ENCODE measurements at regions not wholly inside any gene's neighbourhood (a gene's known extent, or its start where the extent isn't known, plus 50 kb on each side); places are given as distances from the start of the nearest gene placed in this dataset.
"Not testable (repeated sequence)": the region's sequence is repeated elsewhere in the genome, so short reads cannot be mapped to it uniquely, and the experiment has no call there.

DNA sequence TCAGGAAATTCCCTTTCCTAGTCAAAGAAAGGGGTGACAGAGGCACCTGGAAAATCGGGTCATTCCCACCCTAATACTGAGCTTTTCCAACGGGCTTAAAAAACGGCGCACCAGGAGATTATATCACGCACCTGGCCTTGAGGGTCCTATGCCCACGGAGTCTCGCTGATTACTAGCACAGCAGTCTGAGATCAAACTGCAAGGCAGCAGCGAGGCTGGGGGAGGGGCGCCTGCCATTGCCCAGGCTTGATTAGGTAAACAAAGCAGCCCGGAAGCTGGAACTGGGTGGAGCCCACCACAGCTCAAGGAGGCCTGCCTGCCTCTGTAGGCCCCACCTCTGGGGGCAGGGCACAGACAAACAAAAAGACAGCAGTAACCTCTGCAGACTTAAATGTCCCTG, 107.5 kb upstream of the VWC2 start:
- not testable (repeated sequence) for H3K27ac ChIP-seq (ENCODE audit: low read depth, low read length); H3K27me3 ChIP-seq (ENCODE audit: control insufficient read depth in 5 of 5, insufficient read depth in 4 of 5, low read length in 5 of 5); H3K4me1 ChIP-seq (ENCODE audit: control insufficient read depth in 5 of 5, insufficient read depth in 5 of 5, low read length in 5 of 5); H3K4me3 ChIP-seq (ENCODE audit: low read depth in 1 of 5, low read length in 5 of 5); H3K9me3 ChIP-seq (ENCODE audit: control insufficient read depth in 5 of 5, low read length in 5 of 5); H3K36me3 ChIP-seq (ENCODE audit: control insufficient read depth in 5 of 5, insufficient read depth in 5 of 5, low read length in 5 of 5); H3K9ac ChIP-seq (ENCODE audit: low read length in 5 of 5)

DNA sequence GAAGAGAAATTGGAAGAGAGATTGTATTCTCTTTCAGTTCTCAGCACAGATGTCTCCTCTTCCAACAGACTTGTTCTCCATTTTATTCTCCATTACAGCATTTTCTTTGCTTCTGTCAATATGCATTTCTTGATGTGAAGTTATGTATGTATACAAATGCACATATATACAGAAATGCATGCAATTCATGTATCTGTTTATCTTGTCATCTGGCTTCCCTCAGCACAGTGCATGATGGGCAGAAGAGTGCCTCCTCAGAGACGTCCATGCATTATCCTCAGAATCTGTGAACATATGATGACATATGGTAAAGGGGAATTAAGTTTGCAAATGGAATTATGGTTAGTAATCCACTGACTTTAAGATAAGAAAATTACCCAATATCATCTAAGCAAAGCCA, 106.7 kb upstream of the VWC2 start:
- H3K9me3 ChIP-seq (ENCODE audit: control insufficient read depth in 5 of 5, low read length in 5 of 5), result peaks cover 0 to 3% (median 0%) of the 10 kb centered on the region in 5 donors
- no peak overlapping the region for H3K9ac ChIP-seq (ENCODE audit: low read length in 5 of 5)
- no peak overlapping the region for H3K4me3 ChIP-seq (ENCODE audit: low read depth in 1 of 5, low read length in 5 of 5)
- no peaks in the 10 kb centered on the region for H3K36me3 ChIP-seq (ENCODE audit: control insufficient read depth in 5 of 5, insufficient read depth in 5 of 5, low read length in 5 of 5)
- H3K27ac ChIP-seq (ENCODE audit: low read depth, low read length), result no peak overlapping the region
- H3K4me1 ChIP-seq (ENCODE audit: control insufficient read depth in 5 of 5, insufficient read depth in 5 of 5, low read length in 5 of 5), result no peaks in the 10 kb centered on the region
- H3K27me3 ChIP-seq (ENCODE audit: control insufficient read depth in 5 of 5, insufficient read depth in 4 of 5, low read length in 5 of 5), result peaks cover 0 to 3% (median 0%) of the 10 kb centered on the region in 5 donors

DNA sequence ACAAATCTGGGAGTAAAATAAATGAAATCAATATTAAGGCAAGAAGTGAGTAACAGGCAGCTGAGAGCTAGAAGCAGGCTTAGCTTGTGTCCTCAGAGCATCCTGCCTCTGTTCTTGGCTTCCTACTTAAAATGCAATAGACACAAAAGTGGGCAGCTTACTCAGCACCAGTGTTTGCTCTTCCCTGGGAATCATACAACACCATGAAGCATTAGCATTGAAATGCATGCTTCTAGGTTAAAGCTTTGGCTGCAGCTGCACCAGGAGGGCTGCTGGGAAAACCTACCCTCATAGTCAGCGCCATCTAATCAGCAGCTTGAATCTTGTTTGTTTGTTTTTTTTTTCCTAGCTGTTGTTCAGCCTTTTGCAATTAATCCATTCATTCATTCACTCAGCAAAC, 104.2 kb upstream of the VWC2 start:
- Histone ChIP-seq H3K27ac (ENCODE audit: low read depth, low read length) (no peak overlapping the region), H3K4me1 (ENCODE audit: control insufficient read depth in 5 of 5, insufficient read depth in 5 of 5, low read length in 5 of 5) (no peaks in the 10 kb centered on the region), H3K4me3 (ENCODE audit: low read depth in 1 of 5, low read length in 5 of 5) (no peak overlapping the region), H3K36me3 (ENCODE audit: control insufficient read depth in 5 of 5, insufficient read depth in 5 of 5, low read length in 5 of 5) (no peaks in the 10 kb centered on the region), H3K27me3 (ENCODE audit: control insufficient read depth in 5 of 5, insufficient read depth in 4 of 5, low read length in 5 of 5) (peaks cover 0 to 3% (median 0%) of the 10 kb centered on the region in 5 donors), H3K9me3 (ENCODE audit: control insufficient read depth in 5 of 5, low read length in 5 of 5) (peaks cover 0 to 3% (median 0%) of the 10 kb centered on the region in 5 donors), H3K9ac (ENCODE audit: low read length in 5 of 5) (no peak overlapping the region)

DNA sequence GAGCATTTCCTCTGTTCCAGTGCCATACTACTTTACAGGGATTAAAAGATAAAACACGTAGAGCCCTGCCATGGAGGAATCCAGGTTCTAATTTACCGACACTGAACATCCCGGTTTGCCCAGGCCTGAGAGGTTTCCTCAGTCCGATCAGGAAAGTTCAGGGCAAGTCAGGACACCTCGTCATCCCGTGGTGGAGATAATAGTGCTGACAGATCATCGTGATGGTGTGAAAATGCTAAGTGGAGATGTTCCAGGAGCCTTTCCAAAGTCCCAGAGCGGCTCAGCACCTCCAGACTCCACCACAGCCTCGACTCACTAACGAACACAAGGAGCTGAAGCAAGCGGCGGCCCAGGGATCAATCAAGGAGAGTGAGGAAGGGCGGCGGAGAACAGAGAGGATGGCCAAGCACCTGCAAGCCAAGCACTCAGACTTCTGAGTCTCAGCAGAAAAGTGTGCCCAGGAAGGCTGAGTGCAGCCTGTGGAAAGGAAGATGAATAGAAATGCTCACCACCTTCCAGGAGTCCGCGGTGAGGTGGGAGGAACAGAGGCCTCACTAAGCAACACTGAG, 103.7 kb upstream of the VWC2 start:
- no peak overlapping the region for H3K27ac ChIP-seq (ENCODE audit: low read depth, low read length)
- peaks cover 0 to 3% (median 0%) of the 10 kb centered on the region in 5 donors for H3K9me3 ChIP-seq (ENCODE audit: control insufficient read depth in 5 of 5, low read length in 5 of 5)
- peaks cover 0 to 3% (median 0%) of the 10 kb centered on the region in 5 donors for H3K27me3 ChIP-seq (ENCODE audit: control insufficient read depth in 5 of 5, insufficient read depth in 4 of 5, low read length in 5 of 5)
- no peaks in the 10 kb centered on the region for H3K4me1 ChIP-seq (ENCODE audit: control insufficient read depth in 5 of 5, insufficient read depth in 5 of 5, low read length in 5 of 5)
- no peaks in the 10 kb centered on the region for H3K36me3 ChIP-seq (ENCODE audit: control insufficient read depth in 5 of 5, insufficient read depth in 5 of 5, low read length in 5 of 5)
- H3K4me3 ChIP-seq (ENCODE audit: low read depth in 1 of 5, low read length in 5 of 5), result no peak overlapping the region
- H3K9ac ChIP-seq (ENCODE audit: low read length in 5 of 5), result no peak overlapping the region

DNA sequence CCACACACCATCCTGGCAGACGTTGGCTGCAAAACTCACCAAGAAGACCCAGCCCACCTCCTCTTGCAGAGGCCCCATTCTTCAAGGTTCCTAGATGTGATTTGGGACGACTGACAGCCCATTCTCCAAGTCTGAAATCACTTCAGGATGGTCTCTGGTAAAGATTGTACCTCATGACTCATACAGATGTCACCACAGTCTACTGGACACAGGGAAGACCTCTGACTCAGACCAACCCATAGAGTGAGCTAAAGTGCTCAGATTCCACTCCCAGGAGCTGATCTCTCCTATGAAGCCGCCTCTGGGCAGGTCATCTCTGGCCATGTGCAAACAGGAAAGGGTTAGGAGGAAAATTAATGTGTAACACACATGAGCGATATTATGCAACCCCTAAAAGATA, 102.4 kb upstream of the VWC2 start:
- Histone ChIP-seq H3K4me3 (ENCODE audit: low read depth in 1 of 5, low read length in 5 of 5) (no peak overlapping the region), H3K4me1 (ENCODE audit: control insufficient read depth in 5 of 5, insufficient read depth in 5 of 5, low read length in 5 of 5) (no peaks in the 10 kb centered on the region), H3K9ac (ENCODE audit: low read length in 5 of 5) (no peak overlapping the region), H3K36me3 (ENCODE audit: control insufficient read depth in 5 of 5, insufficient read depth in 5 of 5, low read length in 5 of 5) (no peaks in the 10 kb centered on the region), H3K9me3 (ENCODE audit: control insufficient read depth in 5 of 5, low read length in 5 of 5) (peaks cover 0 to 3% (median 0%) of the 10 kb centered on the region in 5 donors), H3K27me3 (ENCODE audit: control insufficient read depth in 5 of 5, insufficient read depth in 4 of 5, low read length in 5 of 5) (peaks cover 0 to 3% (median 0%) of the 10 kb centered on the region in 5 donors), H3K27ac (ENCODE audit: low read depth, low read length) (no peak overlapping the region)

DNA sequence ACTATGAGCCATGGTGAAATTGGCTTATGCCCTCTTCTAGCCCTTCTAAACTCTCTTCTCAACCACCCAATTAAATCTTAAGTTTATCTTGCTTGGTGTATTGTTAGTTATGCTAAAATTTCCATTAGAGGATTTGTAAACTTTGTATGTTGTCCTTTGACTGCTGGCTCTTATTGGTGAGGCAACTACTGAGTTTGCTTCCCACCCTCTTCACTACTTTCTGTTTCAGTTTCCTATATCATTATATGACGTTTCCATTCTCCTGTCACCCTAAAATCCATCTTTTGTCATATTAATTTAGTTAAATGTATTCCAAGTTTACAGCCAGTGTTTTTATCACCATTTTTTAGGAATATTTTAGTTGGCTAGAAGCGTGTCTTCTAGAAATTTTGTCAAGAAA, 80.9 kb upstream of the VWC2 start:
- H3K36me3 ChIP-seq (ENCODE audit: control insufficient read depth in 5 of 5, insufficient read depth in 5 of 5, low read length in 5 of 5), result no peaks in the 10 kb centered on the region
- H3K4me3 ChIP-seq (ENCODE audit: low read depth in 1 of 5, low read length in 5 of 5), result peak overlapping the region in 1 of 5 donors; percentile 27
- H3K9ac ChIP-seq (ENCODE audit: low read length in 5 of 5), result no peak overlapping the region
- peaks cover 0 to 2% (median 0%) of the 10 kb centered on the region in 5 donors for H3K9me3 ChIP-seq (ENCODE audit: control insufficient read depth in 5 of 5, low read length in 5 of 5)
- no peaks in the 10 kb centered on the region for H3K4me1 ChIP-seq (ENCODE audit: control insufficient read depth in 5 of 5, insufficient read depth in 5 of 5, low read length in 5 of 5)
- H3K27me3 ChIP-seq (ENCODE audit: control insufficient read depth in 5 of 5, insufficient read depth in 4 of 5, low read length in 5 of 5), result no peaks in the 10 kb centered on the region
- no peak overlapping the region for H3K27ac ChIP-seq (ENCODE audit: low read depth, low read length)

DNA sequence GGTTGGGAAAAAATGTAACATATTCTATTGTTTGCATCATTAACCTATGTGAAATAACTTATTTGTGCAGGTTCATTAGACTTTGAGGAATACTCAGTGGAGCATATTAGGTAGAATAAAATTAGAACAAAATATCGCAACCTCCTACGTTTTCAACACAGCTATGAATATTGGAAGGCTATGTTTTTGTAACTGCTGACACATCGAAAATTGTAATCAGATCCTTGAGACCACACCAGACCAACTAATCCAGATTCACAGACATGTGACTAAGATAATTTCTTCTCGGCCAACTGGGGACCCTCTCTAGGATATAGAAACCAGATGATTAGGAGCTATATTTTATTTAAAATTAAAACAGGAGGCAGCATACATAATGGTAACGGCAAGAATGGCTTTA, 77.5 kb upstream of the VWC2 start:
- no peaks in the 10 kb centered on the region for H3K36me3 ChIP-seq (ENCODE audit: control insufficient read depth in 5 of 5, insufficient read depth in 5 of 5, low read length in 5 of 5)

DNA sequence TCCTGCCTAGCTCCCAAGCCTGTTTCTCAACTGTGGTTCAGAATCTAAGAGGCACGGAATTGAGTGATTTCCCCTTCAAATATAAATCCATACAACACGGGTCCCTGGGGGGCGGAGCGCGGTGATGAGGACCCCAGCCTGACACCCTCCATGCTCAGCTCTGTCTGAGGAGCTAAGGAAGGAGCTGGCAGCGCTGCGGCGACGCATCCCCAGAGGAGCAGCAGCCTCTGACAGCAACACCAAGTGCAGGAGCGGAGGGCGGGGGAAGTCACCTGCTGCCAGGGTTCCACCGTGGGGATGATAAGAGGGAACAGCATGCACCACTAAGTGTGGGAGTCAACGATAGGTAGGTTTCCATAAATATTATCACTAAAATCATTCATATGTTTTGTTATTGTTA, 72.6 kb upstream of the VWC2 start:
- Histone ChIP-seq H3K4me3 (ENCODE audit: low read depth in 1 of 5, low read length in 5 of 5) (no peak overlapping the region), H3K27me3 (ENCODE audit: control insufficient read depth in 5 of 5, insufficient read depth in 4 of 5, low read length in 5 of 5) (no peaks in the 10 kb centered on the region), H3K9me3 (ENCODE audit: control insufficient read depth in 5 of 5, low read length in 5 of 5) (peaks cover 0 to 3% (median 0%) of the 10 kb centered on the region in 5 donors), H3K9ac (ENCODE audit: low read length in 5 of 5) (no peak overlapping the region), H3K4me1 (ENCODE audit: control insufficient read depth in 5 of 5, insufficient read depth in 5 of 5, low read length in 5 of 5) (no peaks in the 10 kb centered on the region), H3K27ac (ENCODE audit: low read depth, low read length) (no peak overlapping the region), H3K36me3 (ENCODE audit: control insufficient read depth in 5 of 5, insufficient read depth in 5 of 5, low read length in 5 of 5) (no peaks in the 10 kb centered on the region)

More for the DNA sequence above, 77.5 kb upstream of the VWC2 start:
- H3K27ac ChIP-seq (ENCODE audit: low read depth, low read length), result no peak overlapping the region
- no peak overlapping the region for H3K9ac ChIP-seq (ENCODE audit: low read length in 5 of 5)
- H3K4me1 ChIP-seq (ENCODE audit: control insufficient read depth in 5 of 5, insufficient read depth in 5 of 5, low read length in 5 of 5), result no peaks in the 10 kb centered on the region
- H3K9me3 ChIP-seq (ENCODE audit: control insufficient read depth in 5 of 5, low read length in 5 of 5), result peaks cover 0 to 2% (median 0%) of the 10 kb centered on the region in 5 donors
- H3K4me3 ChIP-seq (ENCODE audit: low read depth in 1 of 5, low read length in 5 of 5), result no peak overlapping the region
- H3K27me3 ChIP-seq (ENCODE audit: control insufficient read depth in 5 of 5, insufficient read depth in 4 of 5, low read length in 5 of 5), result no peaks in the 10 kb centered on the region

DNA sequence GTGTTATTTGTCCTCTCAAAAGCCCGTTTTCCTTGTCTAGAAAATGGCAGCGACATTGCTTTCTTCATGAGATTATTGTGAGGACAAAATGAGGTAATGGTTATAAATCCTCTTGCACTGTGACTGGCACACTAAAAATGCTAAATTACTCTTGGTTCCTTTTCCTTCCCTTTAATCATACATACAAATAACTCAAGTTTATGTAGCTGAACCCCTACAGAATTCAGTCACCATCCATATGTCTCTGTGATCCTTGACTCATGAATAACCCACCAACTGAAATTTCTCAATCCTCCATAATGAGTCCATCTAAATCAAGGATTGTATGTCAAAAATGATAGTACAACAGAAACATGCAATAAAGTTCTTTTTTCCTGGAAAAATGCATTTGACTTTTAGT, 71.3 kb upstream of the VWC2 start:
- Histone ChIP-seq H3K27ac (ENCODE audit: low read depth, low read length) (no peak overlapping the region), H3K4me3 (ENCODE audit: low read depth in 1 of 5, low read length in 5 of 5) (no peak overlapping the region), H3K9me3 (ENCODE audit: control insufficient read depth in 5 of 5, low read length in 5 of 5) (peaks cover 0 to 3% (median 0%) of the 10 kb centered on the region in 5 donors), H3K9ac (ENCODE audit: low read length in 5 of 5) (no peak overlapping the region), H3K4me1 (ENCODE audit: control insufficient read depth in 5 of 5, insufficient read depth in 5 of 5, low read length in 5 of 5) (no peaks in the 10 kb centered on the region), H3K36me3 (ENCODE audit: control insufficient read depth in 5 of 5, insufficient read depth in 5 of 5, low read length in 5 of 5) (no peaks in the 10 kb centered on the region), H3K27me3 (ENCODE audit: control insufficient read depth in 5 of 5, insufficient read depth in 4 of 5, low read length in 5 of 5) (no peaks in the 10 kb centered on the region)

DNA sequence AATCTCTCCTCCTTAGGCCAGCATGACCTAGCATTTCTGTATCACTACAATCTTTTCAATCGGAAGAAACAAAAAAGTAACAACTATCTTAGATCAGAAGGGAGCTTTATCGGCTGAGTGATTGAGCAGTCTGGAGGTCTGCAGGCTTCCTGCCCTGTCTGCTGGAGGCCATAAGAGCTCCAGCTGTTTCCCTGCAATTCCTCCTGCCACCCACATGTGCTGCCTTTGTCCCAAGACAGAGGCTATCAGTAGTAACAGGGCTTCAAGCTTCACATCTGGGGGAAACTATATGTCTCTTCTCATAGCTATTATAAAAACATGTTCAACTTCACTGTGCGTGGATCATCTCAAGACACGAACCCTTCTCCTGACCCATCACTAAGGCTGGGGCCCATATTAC, 70.1 kb upstream of the VWC2 start:
- H3K9me3 ChIP-seq (ENCODE audit: control insufficient read depth in 5 of 5, low read length in 5 of 5), result peaks cover 0 to 3% (median 0%) of the 10 kb centered on the region in 5 donors
- no peaks in the 10 kb centered on the region for H3K36me3 ChIP-seq (ENCODE audit: control insufficient read depth in 5 of 5, insufficient read depth in 5 of 5, low read length in 5 of 5)
- no peaks in the 10 kb centered on the region for H3K27me3 ChIP-seq (ENCODE audit: control insufficient read depth in 5 of 5, insufficient read depth in 4 of 5, low read length in 5 of 5)
- H3K9ac ChIP-seq (ENCODE audit: low read length in 5 of 5), result no peak overlapping the region
- H3K4me1 ChIP-seq (ENCODE audit: control insufficient read depth in 5 of 5, insufficient read depth in 5 of 5, low read length in 5 of 5), result no peaks in the 10 kb centered on the region
- H3K4me3 ChIP-seq (ENCODE audit: low read depth in 1 of 5, low read length in 5 of 5), result no peak overlapping the region
- H3K27ac ChIP-seq (ENCODE audit: low read depth, low read length), result no peak overlapping the region

Measured in subcutaneous abdominal adipose tissue (tissue), 5 donors.